HS-5 (cell line): ENCODE measurements at regions not wholly inside any gene's neighbourhood (a gene's known extent, or its start where the extent isn't known, plus 50 kb on each side); places are given as distances from the start of the nearest gene placed in this dataset.

ENCODE experiments used
- DNase-seq: peaks from one replicate; pipeline ENCODE4 v3.0.0-alpha.2; 2012; ENCODE audit warnings: low read depth

- DNase-seq, result peak; percentile 72
These were observed 64.7 kb upstream of the EXOC1L start for GRCh38 chr4:55754754-55755350.

DNA sequence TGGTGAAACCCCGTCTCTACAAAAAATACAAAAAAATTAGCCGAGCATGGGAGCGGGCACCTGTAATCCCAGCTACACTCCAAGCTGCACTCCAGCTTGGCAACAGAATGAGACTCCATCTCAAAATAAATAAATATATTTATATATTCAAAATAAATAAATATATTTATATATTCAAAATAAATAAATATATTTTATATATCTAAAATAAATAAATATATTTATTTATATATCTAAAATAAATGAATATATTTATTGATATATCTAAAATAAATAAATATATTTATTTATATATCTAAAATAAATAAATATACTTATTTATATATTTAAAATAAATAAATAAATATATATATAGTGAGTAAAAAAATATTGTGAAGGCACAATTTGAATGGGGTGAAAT is 63.4 kb upstream of the EXOC1L start:
- no peak for DNase-seq

DNA sequence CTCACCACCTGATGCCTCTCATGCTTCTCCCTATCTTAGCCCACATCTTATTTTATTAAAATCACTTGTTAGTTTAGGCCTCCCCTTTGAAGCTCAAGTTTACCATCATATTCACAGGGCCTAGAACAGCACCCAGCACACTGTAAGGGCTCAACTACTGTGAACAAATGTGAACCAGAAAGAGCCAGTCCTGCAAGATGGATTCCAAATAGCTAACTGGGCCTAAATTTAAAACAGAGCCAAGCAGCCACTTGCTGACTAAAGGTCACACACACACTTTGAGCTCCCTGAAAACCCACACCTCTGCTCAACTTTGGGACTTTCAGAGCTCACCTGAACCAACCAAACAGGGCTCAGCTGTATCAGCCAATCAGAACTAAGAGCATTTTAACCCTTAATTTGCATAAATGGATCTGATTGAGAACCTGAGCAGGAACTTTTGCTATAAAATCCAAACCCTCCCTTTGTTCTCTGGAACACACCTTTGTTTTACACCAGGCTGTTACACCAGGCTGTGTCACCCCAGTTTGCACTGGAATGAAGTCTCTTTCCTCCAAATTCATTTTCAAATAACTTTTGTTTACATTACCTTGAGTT is 62.1 kb upstream of the EXOC1L start:
- DNase-seq, result no peak

DNA sequence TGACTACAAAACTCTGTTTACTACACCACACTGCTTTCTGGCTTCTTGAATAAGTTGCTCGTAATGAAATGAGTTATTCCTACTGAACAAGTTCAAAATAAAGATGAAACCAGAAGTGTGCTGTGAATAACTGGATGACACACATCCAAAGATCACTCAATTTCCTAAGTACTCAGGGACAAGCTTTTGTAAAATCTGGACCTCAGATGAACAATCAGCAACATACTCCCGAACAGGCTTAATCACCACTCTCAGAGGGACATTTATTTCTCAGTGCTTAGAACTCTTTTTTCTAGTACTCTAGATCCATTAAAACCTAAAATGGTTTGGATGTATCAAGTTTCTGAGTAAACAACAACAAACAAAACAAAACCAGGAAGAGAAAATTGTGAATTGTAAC is 61.5 kb upstream of the EXOC1L start:
- no peak for DNase-seq

- no peak for DNase-seq
These were observed 61.0 kb upstream of the EXOC1L start for GRCh38 chr4:55758570-55758969.

GRCh38 chr4:55762819-55763218 is 56.8 kb upstream of the EXOC1L start:
- no peak for DNase-seq

- no peak for DNase-seq
These were observed 55.6 kb upstream of the EXOC1L start for GRCh38 chr4:55763996-55764395.

DNA sequence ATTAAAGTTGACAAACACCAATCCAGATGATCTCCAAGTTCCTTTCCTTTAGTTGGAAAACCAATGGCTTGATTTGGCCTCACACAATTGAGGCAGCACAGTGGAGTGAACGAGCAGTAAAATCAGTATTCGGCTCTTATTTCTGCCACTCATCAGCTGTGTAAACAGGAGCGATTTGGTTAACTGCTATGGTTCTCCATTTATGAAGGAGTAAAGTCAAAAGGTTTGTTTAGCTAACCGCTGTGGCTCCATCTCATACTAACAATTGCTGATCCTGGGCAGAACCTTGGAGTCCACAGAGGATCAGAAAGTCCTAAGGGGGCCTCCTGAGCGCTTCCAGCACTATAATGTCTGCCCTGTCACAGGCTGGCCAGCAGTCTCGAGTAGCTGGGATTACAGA is 54.5 kb upstream of the EXOC1L start:
- DNase-seq, result no peak

DNA sequence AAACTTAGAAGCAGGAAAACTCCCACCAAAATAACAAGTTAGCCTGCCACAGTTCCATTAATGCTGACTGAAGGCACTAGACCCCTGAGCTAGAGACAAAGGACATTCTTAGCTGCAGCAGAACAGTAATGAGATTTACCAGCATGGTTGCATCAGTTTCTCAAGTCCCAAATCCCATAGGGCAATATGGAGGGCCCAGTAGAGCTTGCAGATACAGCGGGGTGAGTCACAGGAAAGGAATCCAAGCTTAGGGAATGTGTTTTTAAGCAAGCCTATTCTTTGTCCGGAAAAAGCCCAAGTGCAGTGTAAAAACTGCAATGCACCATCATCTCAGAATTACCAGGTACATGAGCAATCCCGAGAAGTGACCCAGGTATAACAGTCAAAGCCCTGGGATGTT is 51.3 kb upstream of the EXOC1L start:
- peak; percentile 82 for DNase-seq
